Effector CD8-positive, alpha-beta T cell (primary cell): ENCODE measurements at regions not wholly inside any gene's neighbourhood (a gene's known extent, or its start where the extent isn't known, plus 50 kb on each side); places are given as distances from the start of the nearest gene placed in this dataset.
"Not testable (repeated sequence)": the region's sequence is repeated elsewhere in the genome, so short reads cannot be mapped to it uniquely, and the experiment has no call there.

Experiments
- DNase-seq: peaks from one replicate; lab custom pipeline; 2025; lab: John Stamatoyannopoulos, UW

DNA sequence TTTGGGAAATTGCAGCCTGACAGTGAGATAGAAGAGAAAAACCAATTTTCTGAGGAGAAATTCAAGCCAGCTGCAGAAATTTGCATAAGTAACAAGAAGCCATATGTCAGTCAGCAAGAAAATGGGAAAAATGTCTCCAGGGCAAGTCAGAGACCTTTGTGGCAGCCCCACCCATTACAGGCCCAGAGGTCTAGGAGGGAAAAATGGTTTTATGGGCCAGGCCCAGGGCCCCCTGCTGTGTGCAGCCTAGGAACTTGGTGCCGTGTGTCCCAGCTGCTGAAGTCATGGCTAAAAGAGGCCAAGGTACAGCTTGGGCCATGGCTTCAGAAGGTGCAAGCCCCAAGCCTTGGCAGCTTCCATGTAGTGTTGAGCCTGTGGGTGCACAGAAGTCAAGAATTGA, 296.1 kb downstream of the TTC6 start:
- DNase-seq, result not testable (repeated sequence)

DNA sequence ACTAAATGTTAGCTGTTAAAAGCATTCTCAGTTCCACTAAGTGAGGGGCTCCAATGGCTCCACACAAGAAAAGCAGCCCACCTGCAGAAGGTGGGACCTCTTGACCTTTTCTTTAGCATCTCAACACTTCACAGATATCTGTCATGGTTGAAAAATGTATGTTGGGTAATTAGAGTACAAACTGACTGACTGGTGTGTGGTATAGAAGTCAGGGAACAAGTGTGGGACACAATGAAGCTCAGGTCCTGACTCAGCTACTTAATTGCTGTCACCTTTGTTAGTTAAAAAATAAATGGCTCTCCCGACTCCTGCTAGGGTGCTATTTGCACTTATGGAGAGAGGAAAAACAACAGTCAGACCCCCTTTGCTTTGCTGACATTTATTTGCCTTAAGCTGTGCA, 299.0 kb downstream of the TTC6 start:
- no peak for DNase-seq

DNA sequence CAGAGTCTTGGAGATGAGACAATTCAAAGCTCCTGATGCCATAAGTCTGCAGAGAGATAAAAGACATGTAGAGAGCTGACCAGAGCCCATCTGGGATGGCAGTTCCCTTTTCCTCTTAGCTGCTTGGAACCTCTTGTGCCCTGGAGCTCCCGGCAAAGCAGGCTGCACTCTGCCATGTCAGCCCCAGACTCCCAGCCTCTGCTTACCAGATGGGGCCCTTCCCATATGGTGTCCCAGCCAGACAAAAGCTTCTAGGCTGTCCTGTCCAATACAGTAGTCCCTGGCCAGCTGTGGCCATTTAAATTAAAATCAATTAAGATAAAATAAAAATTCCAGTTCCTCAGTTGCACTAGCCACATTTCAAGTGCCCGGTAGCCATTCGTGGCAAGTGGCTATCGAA, 303.9 kb downstream of the TTC6 start:
- DNase-seq, result no peak

DNA sequence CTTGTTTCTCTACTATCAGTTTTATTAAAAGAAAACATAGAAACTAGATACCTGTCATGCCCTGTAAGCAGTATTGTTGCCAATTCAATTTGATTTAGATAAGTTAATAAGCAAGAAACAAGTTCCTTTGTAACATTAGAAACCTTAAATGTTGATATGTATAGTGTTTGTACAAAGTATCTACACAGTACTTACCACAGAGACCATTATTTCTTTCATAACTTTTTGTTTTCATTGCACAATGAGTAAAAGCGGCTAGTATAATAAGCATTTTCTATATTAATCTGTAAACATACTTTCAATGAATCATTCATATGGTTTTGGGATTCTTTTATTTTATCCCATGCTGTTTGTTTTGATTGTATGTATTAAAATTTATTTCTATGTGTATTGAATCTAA, 305.1 kb downstream of the TTC6 start:
- DNase-seq, result no peak

DNA sequence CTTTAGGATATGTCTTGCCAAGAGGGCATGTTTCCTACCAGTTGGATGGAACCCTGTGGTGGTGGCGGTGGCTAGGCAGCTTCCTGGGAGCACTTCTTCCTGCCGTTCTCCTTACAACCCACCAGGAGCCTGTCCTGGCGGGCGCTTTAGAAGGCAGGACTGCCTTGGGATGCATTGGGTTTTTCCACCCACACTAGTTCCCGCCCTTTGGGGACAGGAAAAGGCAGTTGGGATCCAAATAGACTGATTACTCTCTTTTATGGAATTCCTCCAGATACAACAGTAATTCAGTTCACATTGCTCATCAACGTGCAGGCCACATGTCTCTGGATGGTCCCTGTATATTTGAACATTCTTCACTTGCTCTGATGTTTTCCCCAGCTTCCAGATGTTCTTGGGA, 305.7 kb upstream of the SSTR1 start:
- DNase-seq, result no peak

DNA sequence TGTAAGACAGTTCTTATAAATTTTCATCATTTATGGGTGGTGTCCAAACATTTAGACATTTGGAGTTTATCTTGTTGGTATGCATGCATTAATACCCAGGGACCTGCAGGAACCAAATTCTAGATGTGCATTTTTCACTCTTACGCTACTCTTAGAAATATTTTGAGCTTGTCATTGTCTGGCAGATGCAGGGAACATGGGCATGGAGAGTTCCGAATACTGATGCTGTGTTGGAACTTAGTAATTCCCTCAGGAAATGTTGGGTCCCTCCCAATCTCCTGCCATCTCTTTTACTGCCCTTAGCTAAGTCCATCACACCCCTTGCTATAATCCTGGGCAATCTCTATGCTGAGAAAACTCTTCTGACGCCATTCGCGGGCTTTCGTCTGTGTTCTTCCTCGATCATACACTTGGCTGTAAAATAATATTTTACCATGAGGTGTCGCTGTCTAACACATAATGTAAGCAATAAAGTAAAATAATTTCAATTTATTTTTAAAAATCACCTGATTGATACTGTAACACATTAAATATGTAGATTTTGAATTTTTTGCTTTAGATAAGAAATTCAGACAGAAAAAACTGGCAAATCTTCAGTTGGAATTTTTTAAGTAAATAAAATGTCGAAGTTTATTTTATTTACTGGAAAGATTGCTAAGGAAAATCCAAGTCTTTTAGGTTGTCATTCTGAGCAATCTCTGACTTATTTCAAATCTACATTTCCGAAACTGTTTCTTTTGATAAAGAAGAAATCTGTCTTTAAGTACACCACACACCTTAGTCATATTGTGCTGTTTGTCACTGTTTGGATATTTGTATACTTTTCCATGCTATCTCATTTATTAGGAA, 304.1 kb upstream of the SSTR1 start:
- DNase-seq, result no peak

DNA sequence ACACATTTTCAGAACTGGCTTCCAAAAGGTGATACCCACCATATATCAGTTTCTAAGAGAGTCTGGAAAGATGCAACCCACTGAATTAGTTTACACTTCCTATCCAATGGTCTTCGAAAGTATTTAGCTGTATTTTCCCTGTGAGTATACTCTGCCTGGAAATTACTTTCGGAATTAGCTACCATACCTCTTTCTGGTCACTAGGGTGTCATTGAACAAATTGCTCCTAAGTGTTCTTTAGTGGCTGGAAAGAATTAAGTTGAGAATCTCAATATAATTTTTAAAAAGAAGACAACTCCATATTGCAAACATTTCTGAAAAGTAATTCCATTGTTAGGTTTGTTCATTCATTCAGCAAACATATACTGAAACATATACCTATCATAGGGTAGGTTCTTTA, 283.1 kb upstream of the SSTR1 start:
- DNase-seq, result no peak

DNA sequence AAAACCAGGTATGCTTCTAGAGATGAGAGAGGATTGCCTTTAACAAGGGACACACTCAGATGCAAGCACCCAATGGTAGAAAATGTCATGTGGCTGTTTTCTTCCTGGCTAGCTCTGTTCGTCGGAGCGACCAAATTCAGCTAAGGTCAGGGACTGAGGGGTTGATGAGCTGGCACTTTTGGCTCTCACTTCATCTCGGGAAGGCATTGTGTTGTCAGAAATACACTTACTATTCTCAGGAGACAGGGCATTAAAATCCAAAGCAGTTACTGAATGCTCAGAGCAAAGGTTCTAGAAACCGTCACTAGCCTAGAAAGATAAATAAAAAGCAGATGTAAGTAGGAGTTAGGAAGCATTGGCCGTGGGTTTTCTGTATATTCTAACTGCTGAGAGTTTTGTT, 275.7 kb upstream of the SSTR1 start:
- no peak for DNase-seq

DNA sequence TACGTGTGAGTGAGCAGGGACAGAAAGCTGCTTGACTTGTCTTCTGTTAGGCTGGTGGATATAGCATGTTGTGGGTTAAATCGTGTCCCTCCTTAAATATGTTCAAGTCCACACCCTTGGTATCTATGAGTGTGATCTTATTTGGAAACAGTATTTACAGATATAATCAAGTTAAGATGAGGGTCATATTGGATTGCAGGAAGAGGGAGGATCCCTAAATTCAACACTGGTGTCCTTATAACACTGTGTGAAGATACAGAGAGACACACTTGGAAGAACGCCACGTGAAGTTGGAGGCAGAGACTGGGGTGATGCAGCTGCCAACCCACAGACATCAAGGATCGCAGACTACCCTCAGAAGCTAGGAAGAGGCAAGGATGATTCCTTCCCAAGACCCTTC, 275.2 kb upstream of the SSTR1 start:
- no peak for DNase-seq

DNA sequence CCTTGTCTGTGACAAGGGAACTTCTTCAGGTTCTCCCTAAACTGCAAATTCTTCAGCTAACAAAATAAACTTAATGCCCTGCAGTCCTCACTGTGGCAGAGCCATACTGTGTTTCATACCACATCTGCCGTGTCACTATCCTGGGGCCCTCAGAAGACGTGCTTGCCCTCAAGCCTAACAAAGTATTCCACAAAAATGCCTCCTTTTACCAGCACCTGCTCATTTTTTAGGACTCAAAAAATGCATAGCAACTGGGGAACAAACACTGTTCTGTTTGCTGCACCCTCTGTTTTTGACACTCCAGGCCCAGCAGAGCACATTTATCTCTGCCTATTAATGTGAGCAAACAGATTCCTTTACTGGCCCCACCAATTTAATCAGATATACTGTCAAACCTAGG, 270.7 kb upstream of the SSTR1 start:
- no peak for DNase-seq

DNA sequence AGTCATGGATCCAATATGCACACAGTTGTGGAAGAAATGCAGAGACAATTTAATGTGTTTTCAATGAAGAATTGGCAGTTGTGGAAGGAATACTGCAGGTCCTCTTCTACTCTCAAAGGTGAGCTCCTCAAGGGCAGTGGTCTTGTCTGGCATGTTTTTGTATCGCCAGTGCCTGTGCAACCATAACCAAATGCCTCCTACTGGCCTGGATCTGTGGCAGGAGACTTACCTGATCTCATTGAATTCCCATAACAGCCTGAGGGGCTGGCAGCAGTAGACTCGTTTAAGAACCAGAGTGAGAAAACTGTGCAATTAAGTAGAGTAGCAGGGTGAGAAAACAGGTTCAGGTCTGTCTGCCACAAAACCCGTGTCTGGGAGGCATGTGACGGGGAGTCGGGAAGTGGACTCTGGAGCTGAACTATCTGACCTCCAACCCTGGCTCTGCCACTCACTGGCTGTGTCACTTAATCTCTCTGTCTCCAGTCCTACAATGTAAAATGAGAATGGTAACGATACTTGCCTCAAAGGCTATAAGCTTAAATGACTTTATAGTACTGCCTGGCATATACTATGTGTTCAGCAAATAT, 268.2 kb upstream of the SSTR1 start:
- no peak for DNase-seq

DNA sequence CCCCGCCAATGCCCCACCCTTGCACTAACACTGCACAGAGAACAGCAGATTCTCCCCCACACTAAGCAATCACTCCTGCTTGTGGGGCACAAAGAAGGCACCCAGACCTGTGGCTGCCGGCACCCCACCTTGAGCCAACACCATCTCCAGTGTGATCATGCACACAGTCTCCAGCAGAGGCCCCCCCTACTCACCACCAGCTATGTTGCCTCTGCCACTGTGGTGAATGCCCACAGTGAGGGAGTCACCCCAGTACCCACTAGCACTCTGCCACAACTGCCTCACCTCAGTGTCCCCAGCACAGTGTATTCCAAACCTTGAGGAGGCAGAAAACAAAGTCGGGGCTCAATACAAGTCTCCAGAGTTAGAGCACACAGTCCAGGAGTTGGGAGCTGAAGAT, 261.7 kb upstream of the SSTR1 start:
- DNase-seq, result no peak

DNA sequence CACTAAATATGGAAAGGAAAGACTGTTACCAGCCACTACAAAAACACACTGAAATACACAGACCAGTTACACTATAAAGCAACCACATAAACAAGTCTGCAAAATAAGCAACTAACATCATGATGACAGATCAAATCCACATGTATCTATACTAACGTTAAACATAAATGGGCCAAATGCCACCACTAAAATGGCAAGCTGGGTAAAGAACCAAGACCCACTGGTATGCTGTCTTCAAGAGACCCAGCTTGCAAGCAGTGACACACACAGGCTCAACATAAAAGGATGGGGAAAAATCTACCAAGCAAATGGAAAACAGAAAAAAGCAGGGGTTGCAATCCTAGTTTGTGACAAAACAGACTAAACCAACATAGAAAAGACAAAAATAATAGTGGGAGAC, 260.9 kb upstream of the SSTR1 start:
- no peak for DNase-seq

DNA sequence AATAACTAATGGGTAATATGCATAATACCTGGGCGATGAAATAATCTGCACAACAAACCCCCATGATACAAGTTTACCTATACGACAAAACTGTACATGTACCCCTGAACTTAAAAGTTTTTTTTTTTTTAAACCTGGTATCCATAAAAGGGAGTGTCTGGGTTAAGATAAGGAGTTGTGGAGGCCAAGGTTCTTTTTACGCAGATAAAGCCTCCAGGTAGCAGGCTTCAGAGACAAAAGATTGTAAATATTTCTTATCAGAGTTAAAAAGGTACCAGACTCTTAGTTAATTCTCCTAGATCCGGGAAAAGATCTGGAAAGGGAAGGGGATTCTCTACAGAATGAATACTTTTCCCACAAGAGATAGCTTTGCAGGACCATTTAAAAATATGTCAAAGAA, 259.4 kb upstream of the SSTR1 start:
- no peak for DNase-seq

DNA sequence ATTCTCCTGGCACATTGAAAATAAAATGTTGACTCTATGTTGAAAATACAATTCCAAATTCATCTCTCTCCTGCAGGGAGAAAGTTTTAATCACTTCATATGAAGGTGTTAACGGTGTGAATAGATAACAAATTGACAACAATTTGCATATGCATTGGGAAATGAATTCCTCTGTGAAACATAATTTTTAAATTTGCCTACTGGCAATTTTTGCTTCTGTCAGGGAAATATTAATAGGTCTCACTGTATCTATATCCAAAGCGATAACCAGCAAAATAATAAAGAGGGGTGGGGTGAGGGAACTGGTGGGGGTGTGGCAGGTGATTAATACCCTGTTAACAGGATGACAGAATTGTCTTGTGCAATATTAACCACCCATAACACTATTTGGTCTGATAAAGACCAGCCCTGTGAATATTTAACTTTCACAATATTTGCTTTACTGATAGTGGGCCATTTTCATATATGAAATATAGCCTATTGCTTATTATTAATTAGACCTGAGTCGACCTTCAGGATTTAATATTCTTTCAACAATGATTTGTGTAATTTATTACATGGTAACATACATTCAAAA, 239.0 kb upstream of the SSTR1 start:
- DNase-seq, result no peak

DNA sequence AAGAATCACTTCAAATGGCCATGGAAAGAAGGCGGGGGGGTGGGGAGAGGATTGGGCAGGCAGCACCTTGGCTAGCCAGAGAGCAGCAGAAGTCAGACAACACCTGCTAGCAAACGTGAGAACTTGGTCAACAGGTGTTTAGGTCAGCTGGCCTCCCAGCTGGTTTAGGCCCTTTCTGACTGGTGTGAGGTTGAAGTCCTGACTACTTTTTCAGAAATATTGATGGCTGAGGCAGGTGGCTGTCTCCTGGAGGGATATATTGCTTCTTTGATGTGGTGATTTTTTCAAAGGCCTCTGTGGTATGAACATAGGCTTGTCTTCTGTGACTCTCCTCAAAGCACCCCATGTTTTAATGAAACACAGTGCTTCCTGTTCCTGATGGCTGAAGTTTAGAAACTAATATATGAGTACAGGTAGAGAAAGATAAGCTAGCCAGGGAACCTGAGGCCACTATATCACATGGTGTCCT, 238.2 kb upstream of the SSTR1 start:
- no peak for DNase-seq

DNA sequence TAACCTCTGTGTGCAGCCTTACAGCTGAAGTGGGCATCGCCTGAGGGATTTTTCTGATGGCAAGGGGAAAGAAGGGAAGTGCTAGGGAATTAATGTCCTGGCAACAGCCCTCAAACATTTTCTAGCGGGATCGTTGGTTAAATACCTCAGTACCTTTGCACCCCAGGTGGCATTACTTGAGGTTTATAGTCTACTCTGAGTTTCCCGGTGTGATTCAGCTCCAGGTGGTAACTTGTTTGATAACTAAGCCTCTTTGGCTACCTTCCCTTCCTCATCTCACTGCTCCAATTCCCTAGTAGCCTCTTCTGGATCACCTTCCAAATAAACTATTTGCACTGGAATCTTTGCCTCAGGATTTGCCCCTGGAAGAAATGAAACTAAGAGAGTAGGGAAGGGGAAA, 237.0 kb upstream of the SSTR1 start:
- no peak for DNase-seq

DNA sequence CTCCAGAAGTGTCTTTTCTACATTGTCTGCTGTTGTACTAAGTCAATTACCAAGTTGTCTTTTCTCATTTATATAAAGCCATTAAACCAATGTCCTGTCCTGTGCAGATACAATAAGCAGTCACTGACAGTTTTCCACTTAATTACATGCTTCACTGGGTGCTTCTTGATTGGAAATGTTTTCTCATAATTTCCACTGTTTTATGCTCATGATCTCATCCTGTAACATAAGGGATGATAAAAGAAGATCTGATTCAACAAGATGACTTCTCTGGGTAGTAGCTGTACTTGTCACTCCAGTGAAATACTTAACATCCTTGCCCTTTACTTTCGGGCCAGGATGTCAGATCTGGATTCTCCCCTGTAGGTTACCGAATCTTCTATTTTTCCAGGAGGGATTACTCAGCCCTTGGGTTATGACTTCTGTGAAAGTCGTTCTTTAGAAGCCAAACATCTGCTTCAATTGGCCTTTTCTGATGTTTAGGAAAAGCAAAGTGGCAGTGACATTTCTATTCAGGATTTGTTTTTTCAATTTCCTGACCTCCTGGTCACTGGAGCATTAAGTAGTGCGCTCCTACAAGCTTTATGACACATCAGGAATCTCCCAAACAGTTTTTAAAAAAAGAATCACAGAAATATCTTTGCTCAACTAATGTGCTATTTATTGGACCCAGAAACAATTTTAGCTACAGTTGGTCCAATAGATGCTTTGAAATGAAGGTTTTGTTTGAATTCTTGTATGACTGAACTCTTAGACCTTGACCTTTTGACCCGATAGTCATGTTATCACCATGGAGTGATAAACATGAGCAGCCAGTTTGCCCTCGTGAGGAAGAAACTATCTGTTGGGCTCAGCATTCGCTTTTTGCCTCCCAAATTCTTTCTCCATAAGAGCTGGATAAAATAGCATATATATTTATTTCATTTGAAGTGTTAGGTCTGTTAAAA, 234.5 kb upstream of the SSTR1 start:
- no peak for DNase-seq

DNA sequence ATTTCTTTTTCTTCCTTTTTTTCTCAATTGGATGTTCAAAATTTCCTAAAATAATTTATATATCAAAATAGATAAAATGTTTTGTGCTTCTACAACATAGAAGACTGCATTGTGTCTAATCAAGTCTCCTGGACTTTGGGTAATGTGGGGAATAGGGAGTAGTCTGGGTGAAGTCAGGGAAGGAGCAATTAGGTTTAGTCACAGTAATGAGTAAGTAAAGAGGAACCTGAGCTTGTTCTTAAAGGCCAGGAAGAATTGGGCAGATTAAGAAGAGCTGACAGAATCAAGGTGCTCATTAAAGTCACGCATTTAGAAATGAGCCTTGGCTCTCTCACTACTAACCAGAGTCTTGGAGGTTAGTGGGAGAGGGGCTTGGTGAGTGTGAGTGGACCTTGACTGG, 233.3 kb upstream of the SSTR1 start:
- DNase-seq, result no peak

DNA sequence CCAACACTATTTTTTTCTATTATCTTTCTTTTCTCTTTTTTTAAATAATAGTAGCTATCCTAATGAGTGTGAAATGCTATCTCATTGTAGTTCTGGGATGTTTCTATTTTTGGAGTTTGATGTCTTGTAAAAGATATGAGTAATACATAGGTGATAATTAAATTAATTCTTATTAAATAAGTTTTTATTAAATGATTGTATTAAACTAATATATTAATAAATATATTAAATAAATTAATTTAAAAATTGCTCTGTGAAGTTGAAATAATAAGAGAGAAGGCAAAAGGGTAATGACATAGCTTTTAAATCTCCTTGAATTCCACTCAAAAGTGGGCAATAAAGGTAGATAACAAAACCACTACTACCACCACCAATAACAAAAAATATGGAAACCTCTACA, 230.2 kb upstream of the SSTR1 start:
- DNase-seq, result no peak

DNA sequence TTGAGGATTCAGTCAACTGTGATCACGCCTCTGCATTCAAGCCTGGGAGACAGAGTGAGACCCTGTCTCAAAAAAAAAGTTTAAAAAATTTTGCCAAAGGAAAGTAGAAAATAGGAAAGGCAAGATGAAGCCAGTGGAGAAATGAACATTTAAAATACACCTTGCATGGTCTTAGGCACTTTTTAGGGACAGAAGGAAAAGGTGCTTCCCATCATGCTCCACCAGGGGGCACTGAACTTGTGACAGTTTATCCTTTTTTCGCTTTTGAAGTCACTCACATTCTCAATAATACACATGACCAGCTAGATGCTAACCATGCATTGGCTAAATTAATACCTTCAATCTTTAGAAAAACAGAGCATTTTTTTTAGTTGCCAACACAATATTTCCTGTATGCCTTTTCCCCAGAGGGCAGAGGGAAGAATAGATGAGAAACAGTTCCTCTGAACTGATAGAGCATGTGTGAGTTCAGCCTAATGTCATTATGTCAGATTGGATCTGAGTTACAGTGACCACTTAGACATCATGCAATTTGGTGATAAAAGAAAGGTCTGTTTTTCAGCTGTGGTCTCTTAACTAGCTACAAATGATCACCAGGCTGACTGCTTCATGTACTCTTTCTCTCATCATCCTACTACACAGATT, 221.8 kb upstream of the SSTR1 start:
- DNase-seq, result peak; percentile 29

DNA sequence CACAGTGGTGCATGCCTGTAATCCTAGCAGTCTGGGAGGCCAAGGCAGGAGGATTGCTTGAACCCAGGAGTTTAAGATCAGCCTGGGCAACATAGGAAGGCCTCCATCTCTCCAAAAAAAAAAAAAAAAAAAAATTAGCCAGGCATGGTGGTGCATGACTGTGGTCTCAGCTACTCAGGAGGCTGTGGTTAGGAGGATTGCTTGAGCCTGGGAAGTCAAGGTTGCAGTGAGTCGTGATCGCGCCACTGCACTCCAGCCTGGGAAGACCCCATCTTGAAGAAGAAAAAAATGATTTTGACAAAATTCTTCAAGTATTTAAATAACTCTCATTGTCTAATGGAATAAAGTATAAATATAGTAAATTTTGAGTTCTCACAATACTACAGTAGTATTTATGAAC, 219.2 kb upstream of the SSTR1 start:
- DNase-seq, result no peak
